H1 (cell line): ENCODE measurements at regions not wholly inside any gene's neighbourhood (a gene's known extent, or its start where the extent isn't known, plus 50 kb on each side); places are given as distances from the start of the nearest gene placed in this dataset.

ENCODE experiments used
- CTCF ChIA-PET: fragments of 300-600 bp; sonication (Branson Sonifier 250); formaldehyde crosslinking; loops from one replicate; lab custom pipeline; 2021; ENCODE audit not compliant: partially characterized antibody; lab: Charles Lee
- POLR2A ChIA-PET: fragments of 300-600 bp; sonication (Branson Sonifier 250); formaldehyde crosslinking; loops from one replicate; lab custom pipeline; 2021; ENCODE audit warnings: inconsistent platforms; ENCODE audit not compliant: partially characterized antibody; lab: Charles Lee
- DNase-seq, 2 experiments: peaks; one replicate each; pipeline versions ENCODE4 v3.0.0 to v3.0.0-alpha.2; 2010 to 2022; ENCODE audit warnings: low spot score in 2 of 2, low read depth in 1 of 2, mixed read lengths in 1 of 2
- FAIRE-seq: peaks from 2 replicates; lab custom pipeline; 2011; peaks lifted over from hg19 to GRCh38; lab: Jason Lieb, UNC
- H2AFZ ChIP-seq: 2 replicates; pipeline ENCODE4 v1.8.1; 2012; ENCODE audit warnings: low read length, inconsistent platforms
- H2AK5ac ChIP-seq: 2 replicates; pipeline ENCODE4 v1.6.1; 2013; ENCODE audit warnings: low read depth, low read length
- H2BK120ac ChIP-seq: replicated peaks from 2 replicates; pipeline ENCODE3; 2013; ENCODE audit warnings: low read depth, low read length, inconsistent platforms
- H2BK12ac ChIP-seq: 2 replicates; pipeline ENCODE4 v1.6.1; 2013; ENCODE audit warnings: low read depth, low read length
- H2BK15ac ChIP-seq: 2 replicates; pipeline ENCODE4 v1.6.1; 2013; ENCODE audit warnings: low read length
- H2BK20ac ChIP-seq: 2 replicates; pipeline ENCODE4 v1.6.1; 2013; ENCODE audit warnings: low read length
- H2BK5ac ChIP-seq: 2 replicates; pipeline ENCODE4 v1.6.1; 2013; ENCODE audit warnings: low read depth, low read length
- H3K14ac ChIP-seq: 2 replicates; pipeline ENCODE4 v1.6.1; 2013; ENCODE audit warnings: inconsistent platforms; ENCODE audit not compliant: insufficient read length
- H3K18ac ChIP-seq: 2 replicates; pipeline ENCODE4 v1.6.1; 2013; ENCODE audit warnings: low read length; ENCODE audit errors: extremely low read depth
- H3K23ac ChIP-seq: 2 replicates; pipeline ENCODE4 v1.6.1; 2013; ENCODE audit warnings: inconsistent platforms; ENCODE audit not compliant: insufficient read length
- H3K23me2 ChIP-seq: 2 replicates; pipeline ENCODE4 v1.6.1; 2013; ENCODE audit warnings: low read depth, low read length
- H3K27ac ChIP-seq: 2 replicates; pipeline ENCODE4 v1.6.1; 2011; ENCODE audit warnings: low read depth, low read length, inconsistent platforms
- H3K27me3 ChIP-seq, 4 experiments: replicated peaks in 1 of 4; 1 replicate in 1 of 4; 2 replicates in 3 of 4; pipeline versions ENCODE4 v1.6.1 to v1.8.1; 2011 to 2013; ENCODE audit warnings: low read length in 3 of 4, mild to moderate bottlenecking in 3 of 4, inconsistent platforms in 2 of 4, mixed read lengths in 2 of 4, moderate library complexity in 1 of 4; ENCODE audit not compliant: control insufficient read depth in 3 of 4, insufficient read depth in 3 of 4; ENCODE audit errors: extremely low read depth in 1 of 4
- H3K36me3 ChIP-seq, 4 experiments: 2 replicates each; pipeline versions ENCODE4 v1.6.1 to v1.8.1; 2011 to 2013; ENCODE audit warnings: mild to moderate bottlenecking in 4 of 4, low read length in 3 of 4, moderate library complexity in 2 of 4, control low read depth in 1 of 4, inconsistent platforms in 1 of 4; ENCODE audit not compliant: insufficient read depth in 4 of 4, control insufficient read depth in 2 of 4
- H3K4ac ChIP-seq: replicated peaks from 2 replicates; pipeline ENCODE3; 2013; ENCODE audit warnings: low read length, low read depth, mixed read lengths, inconsistent platforms; ENCODE audit not compliant: insufficient read length
- H3K4me1 ChIP-seq, 4 experiments: replicated peaks in 1 of 4; 1 replicate in 1 of 4; 2 replicates in 3 of 4; pipeline versions ENCODE4 v1.6.1 to v1.8.1; 2011 to 2013; ENCODE audit warnings: low read length in 3 of 4, inconsistent platforms in 2 of 4, mixed read lengths in 1 of 4; ENCODE audit not compliant: insufficient read depth in 4 of 4, control insufficient read depth in 3 of 4
- H3K4me2 ChIP-seq, 2 experiments: 2 replicates each; pipeline versions ENCODE4 v1.6.1 to v1.8.1; 2011 to 2013; ENCODE audit warnings: low read depth in 2 of 2, low read length in 2 of 2, control low read depth in 1 of 2, inconsistent platforms in 1 of 2, mild to moderate bottlenecking in 1 of 2; ENCODE audit not compliant: insufficient read depth in 1 of 2
- H3K4me3 ChIP-seq, 4 experiments: fragments of 200-600, 300-600 bp in 1 of 4; sonication (generic), shearing (Covaris generic), sonication (Bioruptor Twin) in 1 of 4; 2 replicates each; pipeline versions ENCODE4 v1.5.1 to v1.8.1; 2011 to 2016; ENCODE audit warnings: low read length in 4 of 4, low read depth in 3 of 4, control low read depth in 2 of 4, inconsistent platforms in 2 of 4, mild to moderate bottlenecking in 2 of 4, mixed read lengths in 1 of 4, moderate library complexity in 1 of 4; ENCODE audit not compliant: insufficient read depth in 2 of 4; ENCODE audit errors: extremely low read depth in 1 of 4
- H3K56ac ChIP-seq: replicated peaks from 2 replicates; pipeline ENCODE3; 2013; ENCODE audit warnings: low read depth, mild to moderate bottlenecking, mixed read lengths, low read length, inconsistent platforms; ENCODE audit not compliant: insufficient read length
- H3K79me1 ChIP-seq: 2 replicates; pipeline ENCODE4 v1.6.1; 2013; ENCODE audit warnings: low read depth, low read length, control low read depth
- H3K79me2 ChIP-seq, 2 experiments: 2 replicates each; pipeline versions ENCODE4 v1.6.1 to v1.8.1; 2012 to 2013; ENCODE audit warnings: low read length in 2 of 2, mild to moderate bottlenecking in 2 of 2, inconsistent platforms in 1 of 2; ENCODE audit not compliant: insufficient read depth in 2 of 2, control insufficient read depth in 1 of 2
- H3K9ac ChIP-seq, 4 experiments: replicated peaks in 1 of 4; 1 replicate in 1 of 4; 2 replicates in 3 of 4; pipeline versions ENCODE4 v1.6.1 to v1.8.1; 2011 to 2013; ENCODE audit warnings: low read depth in 3 of 4, low read length in 3 of 4, control low read depth in 2 of 4, mild to moderate bottlenecking in 2 of 4, moderate library complexity in 2 of 4, inconsistent platforms in 1 of 4; ENCODE audit errors: extremely low read depth in 1 of 4
- H3K9me3 ChIP-seq, 2 experiments: 2 replicates each; pipeline versions ENCODE4 v1.6.1 to v1.8.1; 2012 to 2013; ENCODE audit warnings: mild to moderate bottlenecking in 2 of 2, moderate library complexity in 2 of 2, control low read depth in 1 of 2, inconsistent platforms in 1 of 2, low read depth in 1 of 2, low read length in 1 of 2, mixed read lengths in 1 of 2; ENCODE audit not compliant: insufficient read depth in 2 of 2
- H4K20me1 ChIP-seq, 2 experiments: replicated peaks in 1 of 2; 2 replicates each; pipeline versions ENCODE3 to v1.8.1; 2011 to 2013; ENCODE audit warnings: inconsistent platforms in 2 of 2, low read length in 2 of 2, mild to moderate bottlenecking in 1 of 2; ENCODE audit not compliant: insufficient read depth in 2 of 2, control insufficient read depth in 1 of 2
- H4K5ac ChIP-seq: 2 replicates; pipeline ENCODE4 v1.6.1; 2013; ENCODE audit warnings: low read length, low read depth, mixed read lengths, inconsistent platforms; ENCODE audit not compliant: insufficient read length
- H4K8ac ChIP-seq: 2 replicates; pipeline ENCODE4 v1.8.0; 2013; ENCODE audit warnings: mild to moderate bottlenecking, moderate library complexity, low read length, inconsistent platforms; ENCODE audit not compliant: insufficient read depth; ENCODE audit errors: extremely low read depth
- H4K91ac ChIP-seq: replicated peaks from 2 replicates; pipeline ENCODE3; 2013; ENCODE audit warnings: low read length, mixed read lengths, inconsistent platforms; ENCODE audit not compliant: insufficient read length
- EGR1 ChIP-seq: IDR thresholded peaks from 2 replicates; pipeline ENCODE4 v1.6.1; 2011; ENCODE audit warnings: low read depth, low read length, borderline replicate concordance
- KDM1A ChIP-seq: fragments of 200-600, 300-600 bp; sonication (generic); IDR thresholded peaks from 2 replicates; pipeline ENCODE4 v1.7.1; 2016; ENCODE audit warnings: mild to moderate bottlenecking, low read length, borderline replicate concordance
- SP1 ChIP-seq: IDR thresholded peaks from 2 replicates; pipeline ENCODE4 v1.6.1; 2011; ENCODE audit warnings: low read depth, low read length
- WGBS, 2 experiments: shearing (Covaris generic) in 1 of 2; methylation state at CpG; one replicate each; pipeline versions ENCODE4 v1.1.6 to v1.1.7; 2013 to 2015; ENCODE audit warnings: low lambda C conversion rate in 2 of 2, mixed read lengths in 2 of 2, inconsistent platforms in 1 of 2, low coverage in 1 of 2, missing lambda C conversion rate in 1 of 2; ENCODE audit not compliant: insufficient replicate concordance in 2 of 2, insufficient coverage in 1 of 2, insufficient read length in 1 of 2; ENCODE audit errors: extremely low coverage in 1 of 2, missing lambda C conversion rate in 1 of 2; 5-methylcytosine and 5-hydroxymethylcytosine counted together

- H3K4me1 ChIP-seq = no peaks in the 10 kb centered on the region
- no peak for DNase-seq
- WGBS, 2 experiments = 59% methylated on average over 2 of the region's 2 CpGs; no CpG with 5 or more reads in 1 of the 2 experiments
- H3K79me2 ChIP-seq = no peaks in the 10 kb centered on the region
- no peak overlapping the region for H2BK20ac ChIP-seq
- POLR2A ChIA-PET = no interaction called here
- H3K9me3 ChIP-seq = no peaks in the 10 kb centered on the region
- no peak overlapping the region for H3K9ac ChIP-seq
- no peak overlapping the region for H2AFZ ChIP-seq
- no peak overlapping the region for H2AK5ac ChIP-seq
- no peak for FAIRE-seq
- H3K4me3 ChIP-seq = no peak overlapping the region
- no peak overlapping the region for H3K27ac ChIP-seq
- H3K14ac ChIP-seq = no peak overlapping the region
- no peak overlapping the region for H4K8ac ChIP-seq
- H3K56ac ChIP-seq = no peak overlapping the region
- H3K4me2 ChIP-seq = no peak overlapping the region
- no peaks in the 10 kb centered on the region; the same call in 1 of the 2 replicates for H3K23me2 ChIP-seq
- H2BK15ac ChIP-seq = no peak overlapping the region
- no peaks in the 10 kb centered on the region for H3K36me3 ChIP-seq
- H4K91ac ChIP-seq = no peak overlapping the region
- no peak overlapping the region for H3K18ac ChIP-seq
- no peak overlapping the region for H3K4ac ChIP-seq
- H2BK12ac ChIP-seq = no peak overlapping the region
- H4K20me1 ChIP-seq = no peaks in the 10 kb centered on the region
- H4K5ac ChIP-seq = no peak overlapping the region
- H2BK5ac ChIP-seq = no peak overlapping the region
- H2BK120ac ChIP-seq = no peak overlapping the region
- CTCF ChIA-PET = interaction anchor here (0.6 to 0.9 kb wide), 3 partner anchors 68 to 607 kb away, joined by 3 to 4 read pairs (median 3); no protein-coding TSS in a partner anchor
- no peaks in the 10 kb centered on the region for H3K79me1 ChIP-seq
- no peaks in the 10 kb centered on the region for H3K27me3 ChIP-seq
- no peak overlapping the region for H3K23ac ChIP-seq
- TF ChIP-seq SP1 (no peak), KDM1A (no peak), EGR1 (no peak)
Observed at GRCh38 chr1:198856601-198857000, 217.8 kb downstream of the PTPRC start.
